SK-N-SH (cell line): ENCODE measurements at regions not wholly inside any gene's neighbourhood (a gene's known extent, or its start where the extent isn't known, plus 50 kb on each side); places are given as distances from the start of the nearest gene placed in this dataset.

Source experiments
- CTCF ChIP-seq: fragments of 200-600 bp; sonication (generic); IDR thresholded peaks from 2 replicates; pipeline ENCODE4 v1.6.1; 2017; ENCODE audit warnings: antibody characterized with exemption, mild to moderate bottlenecking, moderate library complexity
- ZBTB33 ChIP-seq: IDR thresholded peaks from 2 replicates; pipeline ENCODE4 v1.4.0; 2012; ENCODE audit warnings: low read depth, borderline replicate concordance
- TF ChIP-seq, protein P1 (sequence below): IDR thresholded peaks from 2 replicates; pipeline ENCODE4 v1.4.0; 2012; ENCODE audit warnings: low read depth

- no peak for TF ChIP-seq CTCF
- TF ChIP-seq ZBTB33 = no peak
- TF ChIP-seq, protein P1, sequence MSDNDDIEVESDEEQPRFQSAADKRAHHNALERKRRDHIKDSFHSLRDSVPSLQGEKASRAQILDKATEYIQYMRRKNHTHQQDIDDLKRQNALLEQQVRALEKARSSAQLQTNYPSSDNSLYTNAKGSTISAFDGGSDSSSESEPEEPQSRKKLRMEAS = no peak
Observed at GRCh38 chr1:11595285-11595684, 58.9 kb downstream of the FBXO2 start.
